DOHH2 (cell line): ENCODE measurements at regions not wholly inside any gene's neighbourhood (a gene's known extent, or its start where the extent isn't known, plus 50 kb on each side); places are given as distances from the start of the nearest gene placed in this dataset.

Experiments
- CTCF ChIP-seq: fragments of 200-600 bp; sonication (generic); IDR thresholded peaks from one replicate; pipeline ENCODE4 v1.5.1; 2014; ENCODE audit warnings: antibody characterized with exemption, mild to moderate bottlenecking, low read depth, low read length; ENCODE audit not compliant: poor library complexity, severe bottlenecking
- EZH2phosphoT487 ChIP-seq: fragments of 200-600 bp; sonication (generic); IDR thresholded peaks from 2 replicates; pipeline ENCODE4 v1.6.1; 2017; ENCODE audit warnings: borderline replicate concordance, mild to moderate bottlenecking, antibody characterized with exemption, low read length, moderate library complexity, mixed read lengths

GRCh38 chr2:57180678-57181077, 865.9 kb upstream of the VRK2 start:
- TF ChIP-seq EZH2phosphoT487 (no peak), CTCF (no peak)
